ENCODE measurements at regions not wholly inside any gene's neighbourhood (a gene's known extent, or its start where the extent isn't known, plus 50 kb on each side); places are given as distances from the start of the nearest gene placed in this dataset.

DNA sequence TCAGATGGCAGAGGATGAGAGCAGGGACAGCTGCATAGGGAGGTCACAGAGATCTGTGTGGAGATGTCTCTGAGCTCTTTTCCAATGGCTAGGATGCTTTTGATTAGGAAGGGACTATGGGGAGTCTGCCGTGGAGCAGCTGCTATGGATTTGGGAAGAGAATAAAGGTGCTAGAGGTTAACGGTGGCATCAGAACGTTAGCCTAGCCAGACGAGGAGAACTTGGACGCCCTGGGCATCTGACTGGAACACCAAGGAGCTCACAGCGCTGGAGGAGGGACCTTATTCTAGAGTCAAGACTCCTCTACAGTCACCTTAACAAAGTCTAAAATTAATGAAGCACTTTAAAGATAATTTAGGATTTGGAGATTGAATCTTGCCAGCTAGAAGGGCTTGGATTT lies 157.2 kb upstream of the B3GAT1 start:
- TF ChIP-seq CTCF (IDR thresholded peaks at IDR 0.05; ENCODE audit: low read depth, low read length), result no peak

DNA sequence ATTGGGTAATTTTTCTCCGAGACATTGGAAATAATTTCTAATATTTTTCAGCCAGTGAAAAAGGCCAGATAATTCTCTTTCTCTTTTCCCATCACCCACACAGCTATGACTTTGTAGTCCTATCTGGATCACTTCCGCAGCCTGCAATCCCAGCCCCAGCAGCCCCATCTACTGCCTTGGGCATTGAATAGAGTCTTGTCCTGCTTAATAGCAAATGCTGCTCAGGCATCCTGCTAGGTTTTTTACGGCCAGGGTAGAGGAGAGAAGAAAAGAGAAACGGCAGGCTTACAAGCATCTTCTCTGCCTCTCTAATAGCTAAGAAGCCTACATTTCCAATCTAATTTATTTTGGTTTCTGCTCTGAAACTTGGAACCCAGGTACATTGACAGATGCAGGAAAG lies 154.3 kb upstream of the B3GAT1 start:
- TF ChIP-seq CTCF (IDR thresholded peaks at IDR 0.05; ENCODE audit: low read depth, low read length), result no peak
- DNase-seq (ENCODE audit: extremely low read depth, low read depth), result no peak

More for the DNA sequence above, 157.2 kb upstream of the B3GAT1 start:
- no peak for DNase-seq (ENCODE audit: extremely low read depth, low read depth)

- DNase-seq (ENCODE audit: extremely low read depth, low read depth), result no peak
- no peak for TF ChIP-seq CTCF (IDR thresholded peaks at IDR 0.05; ENCODE audit: low read depth, low read length)
Measured at GRCh38 chr11:134565343-134565891, 153.4 kb upstream of the B3GAT1 start.

DNA sequence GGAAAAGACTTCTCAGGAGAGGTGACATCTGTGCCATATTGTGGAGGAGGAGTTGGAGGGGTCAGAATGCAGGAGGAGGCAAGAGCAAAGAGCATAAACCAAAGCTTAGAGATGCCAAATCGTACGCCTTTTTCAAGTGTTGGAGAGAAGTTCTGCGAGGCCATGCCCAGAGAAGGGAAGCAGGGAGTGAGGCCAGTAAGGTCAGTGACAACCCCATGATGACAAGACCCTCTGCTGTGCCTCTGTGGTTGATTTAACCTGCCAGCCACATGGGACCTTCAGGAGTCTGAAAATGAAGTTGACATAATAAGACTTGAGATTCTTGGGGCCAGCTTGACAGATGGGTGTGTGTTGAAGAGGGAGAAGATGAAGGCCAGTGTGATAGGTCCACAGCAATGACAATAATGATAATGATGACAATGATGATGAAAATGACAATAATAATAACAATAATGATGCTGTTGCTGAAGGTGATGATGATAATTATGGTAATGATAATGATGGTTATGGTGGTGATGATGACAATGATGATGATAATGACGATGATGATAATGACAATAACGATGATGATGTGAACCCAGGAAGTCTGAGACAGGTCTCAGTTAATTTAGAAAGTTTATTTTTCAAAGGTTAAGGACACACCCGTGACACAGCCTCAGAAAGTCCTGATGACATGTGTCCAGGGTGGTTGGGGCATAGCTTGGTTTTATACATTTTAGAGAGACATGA lies 152.6 kb upstream of the B3GAT1 start:
- no peak for TF ChIP-seq CTCF (IDR thresholded peaks at IDR 0.05; ENCODE audit: low read depth, low read length)
- no peak for DNase-seq (ENCODE audit: extremely low read depth, low read depth)

- no peak for TF ChIP-seq CTCF (IDR thresholded peaks at IDR 0.05; ENCODE audit: low read depth, low read length)
Measured at GRCh38 chr11:134562941-134563471, 151.0 kb upstream of the B3GAT1 start.

GRCh38 chr11:134562196-134562595 lies 150.2 kb upstream of the B3GAT1 start:
- no peak for TF ChIP-seq CTCF (IDR thresholded peaks at IDR 0.05; ENCODE audit: low read depth, low read length)
- DNase-seq (ENCODE audit: extremely low read depth, low read depth), result no peak

More at GRCh38 chr11:134562941-134563471, 151.0 kb upstream of the B3GAT1 start:
- DNase-seq (ENCODE audit: extremely low read depth, low read depth), result no peak

GRCh38 chr11:134561331-134561720 lies 149.3 kb upstream of the B3GAT1 start:
- TF ChIP-seq CTCF (IDR thresholded peaks at IDR 0.05; ENCODE audit: low read depth, low read length), result no peak
- no peak for DNase-seq (ENCODE audit: extremely low read depth, low read depth)
